ENCODE measurements at regions not wholly inside any gene's neighbourhood (a gene's known extent, or its start where the extent isn't known, plus 50 kb on each side); places are given as distances from the start of the nearest gene placed in this dataset.

GRCh38 chr4:33661636-33662035 is 2582.7 kb downstream of the ARAP2 start:
- TF ChIP-seq CTCF (conservative IDR thresholded peaks at IDR 0.05; ENCODE audit: low read depth, low read length), result no peak
- no peak for TF ChIP-seq EZH2 (IDR thresholded peaks at IDR 0.05; ENCODE audit: borderline replicate concordance, low read depth, low read length, poor library complexity, severe bottlenecking)
